Nephron (organoid): ENCODE measurements at regions not wholly inside any gene's neighbourhood (a gene's known extent, or its start where the extent isn't known, plus 50 kb on each side); places are given as distances from the start of the nearest gene placed in this dataset.

Experiments used
- H3K27ac Mint-ChIP-seq, 3 experiments: 2 replicates each; pipeline ENCODE4 v1.8.0; 2020; ENCODE audit warnings: mixed read lengths in 3 of 3, mild to moderate bottlenecking in 2 of 3, moderate library complexity in 1 of 3
- H3K27me3 Mint-ChIP-seq: 2 replicates; pipeline ENCODE4 v1.8.0; 2021; ENCODE audit warnings: low read depth, mild to moderate bottlenecking, moderate library complexity, mixed read lengths
- H3K36me3 Mint-ChIP-seq: 2 replicates; pipeline ENCODE4 v1.8.0; 2020; ENCODE audit warnings: low read depth, mixed read lengths
- H3K4me1 Mint-ChIP-seq: 2 replicates; pipeline ENCODE4 v1.8.0; 2020; ENCODE audit warnings: mixed read lengths
- H3K4me3 Mint-ChIP-seq, 3 experiments: 2 replicates each; pipeline ENCODE4 v1.8.0; 2020; ENCODE audit warnings: mild to moderate bottlenecking in 3 of 3, mixed read lengths in 3 of 3, moderate library complexity in 2 of 3
- H3K9me3 Mint-ChIP-seq: 2 replicates; pipeline ENCODE4 v1.8.0; 2020; ENCODE audit warnings: mixed read lengths
- CTCF ChIP-seq, 3 experiments: fragments of 200-600 bp; sonication (generic); IDR thresholded peaks; one replicate each; pipeline ENCODE4 v1.5.0; 2021; ENCODE audit warnings: antibody characterized with exemption in 3 of 3; ENCODE audit not compliant: unreplicated experiment in 3 of 3

DNA sequence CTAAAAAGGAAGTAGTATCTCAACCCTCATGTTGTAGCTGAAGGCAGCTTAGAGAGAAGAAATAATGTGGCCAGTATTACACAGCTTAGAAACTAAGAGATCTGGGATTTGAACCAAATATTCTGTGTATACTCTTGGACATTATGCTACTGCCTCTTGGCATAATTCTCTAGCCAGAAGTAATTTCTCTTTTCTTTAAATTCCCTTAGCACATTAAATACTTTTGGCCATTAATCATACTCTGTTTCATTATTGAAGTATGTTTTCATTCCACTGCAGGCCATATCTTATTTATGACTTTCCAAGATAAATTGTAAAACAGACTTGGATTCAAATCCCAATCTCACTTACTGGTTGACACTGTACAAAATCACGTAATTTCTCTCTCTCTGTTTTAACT, 181.3 kb upstream of the SPAG17 start:
- no peak overlapping the region for H3K4me3 Mint-ChIP-seq
- H3K4me1 Mint-ChIP-seq = no peaks in the 10 kb centered on the region
- peaks cover 63% of the 10 kb centered on the region for H3K9me3 Mint-ChIP-seq

GRCh38 chr1:118364882-118365281, 179.9 kb upstream of the SPAG17 start:
- H3K27ac Mint-ChIP-seq = no peak overlapping the region
- H3K27me3 Mint-ChIP-seq = no peaks in the 10 kb centered on the region
- peaks cover 21% of the 10 kb centered on the region for H3K36me3 Mint-ChIP-seq
- no peak overlapping the region for H3K4me3 Mint-ChIP-seq
- peaks cover 60% of the 10 kb centered on the region for H3K9me3 Mint-ChIP-seq
- no peak for TF ChIP-seq CTCF (IDR thresholded peaks at IDR 0.05; ENCODE audit: unreplicated experiment in 3 of 3)
- no peaks in the 10 kb centered on the region for H3K4me1 Mint-ChIP-seq

More for the DNA sequence above, 181.3 kb upstream of the SPAG17 start:
- H3K36me3 Mint-ChIP-seq = peaks cover 28% of the 10 kb centered on the region
- TF ChIP-seq CTCF (IDR thresholded peaks at IDR 0.05; ENCODE audit: unreplicated experiment in 3 of 3) = no peak
- no peak overlapping the region for H3K27ac Mint-ChIP-seq
- H3K27me3 Mint-ChIP-seq = no peaks in the 10 kb centered on the region

GRCh38 chr1:118363396-118363795, 178.4 kb upstream of the SPAG17 start:
- Mint-ChIP-seq H3K27me3 (no peaks in the 10 kb centered on the region), H3K36me3 (peaks cover 21% of the 10 kb centered on the region), H3K4me3 (no peak overlapping the region), H3K9me3 (peaks cover 52% of the 10 kb centered on the region), H3K4me1 (no peaks in the 10 kb centered on the region), H3K27ac (no peak overlapping the region)
- no peak for TF ChIP-seq CTCF (IDR thresholded peaks at IDR 0.05; ENCODE audit: unreplicated experiment in 3 of 3)

DNA sequence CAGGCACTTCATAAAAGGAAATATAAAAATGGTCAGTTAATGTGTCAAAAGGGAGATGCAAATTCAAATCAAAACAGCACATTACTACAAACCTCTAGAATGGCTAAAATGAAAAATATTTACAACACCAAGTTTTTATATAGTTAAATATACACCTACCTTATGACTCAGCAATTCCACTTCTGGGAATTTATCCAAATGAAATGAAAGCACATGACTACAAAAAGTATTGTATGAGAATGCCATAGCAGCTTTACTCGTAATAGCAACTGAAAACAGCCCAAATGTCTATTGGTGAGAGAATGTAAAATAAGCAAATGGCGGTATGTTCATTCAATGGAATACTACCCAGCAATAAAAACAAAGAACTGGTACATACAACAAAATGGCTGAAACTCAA, 175.8 kb upstream of the SPAG17 start:
- Mint-ChIP-seq H3K4me1 (no peaks in the 10 kb centered on the region), H3K4me3 (no peak overlapping the region), H3K36me3 (peaks cover 10% of the 10 kb centered on the region), H3K27ac (no peak overlapping the region), H3K9me3 (peaks cover 47% of the 10 kb centered on the region), H3K27me3 (no peaks in the 10 kb centered on the region)
- TF ChIP-seq CTCF (IDR thresholded peaks at IDR 0.05; ENCODE audit: unreplicated experiment in 3 of 3) = no peak

- no peak overlapping the region for H3K4me3 Mint-ChIP-seq
- H3K4me1 Mint-ChIP-seq = no peaks in the 10 kb centered on the region
- H3K27ac Mint-ChIP-seq = no peak overlapping the region
- peaks cover 4% of the 10 kb centered on the region for H3K27me3 Mint-ChIP-seq
- TF ChIP-seq CTCF (IDR thresholded peaks at IDR 0.05; ENCODE audit: unreplicated experiment in 3 of 3) = no peak
- peaks cover 4% of the 10 kb centered on the region for H3K36me3 Mint-ChIP-seq
- H3K9me3 Mint-ChIP-seq = peaks cover 14% of the 10 kb centered on the region
These were observed 161.9 kb upstream of the SPAG17 start for GRCh38 chr1:118346936-118347335.
